KMS-11 (cell line): ENCODE measurements at regions not wholly inside any gene's neighbourhood (a gene's known extent, or its start where the extent isn't known, plus 50 kb on each side); places are given as distances from the start of the nearest gene placed in this dataset.

ENCODE experiments used
- H2AFZ ChIP-seq: fragments of 200-600 bp; sonication (generic); 2 replicates; pipeline ENCODE4 v1.6.1; 2016; ENCODE audit warnings: antibody characterized with exemption, mixed run types, low read depth
- H3K27ac ChIP-seq: fragments of 200-600 bp; sonication (generic); 2 replicates; pipeline ENCODE4 v1.6.1; 2016; ENCODE audit warnings: mild to moderate bottlenecking, mixed run types
- H3K27me3 ChIP-seq: fragments of 200-600 bp; sonication (generic); 2 replicates; pipeline ENCODE4 v1.6.1; 2017; ENCODE audit warnings: mild to moderate bottlenecking, low read depth, mixed run types, moderate library complexity; ENCODE audit not compliant: insufficient read depth
- H3K36me3 ChIP-seq: fragments of 200-600 bp; sonication (generic); 2 replicates; pipeline ENCODE4 v1.6.1; 2017; ENCODE audit warnings: mild to moderate bottlenecking, mixed run types; ENCODE audit not compliant: insufficient read depth
- H3K4me1 ChIP-seq: fragments of 200-600 bp; sonication (generic); 2 replicates; pipeline ENCODE4 v1.6.1; 2016; ENCODE audit warnings: mild to moderate bottlenecking, low read depth, mixed run types; ENCODE audit not compliant: poor library complexity, severe bottlenecking
- H3K4me2 ChIP-seq: fragments of 200-600 bp; sonication (generic); 2 replicates; pipeline ENCODE4 v1.7.0; 2016; ENCODE audit warnings: mild to moderate bottlenecking, mixed run types
- H3K4me3 ChIP-seq: fragments of 200-600 bp; sonication (generic); IDR thresholded peaks from 2 replicates; pipeline ENCODE4 v1.6.1; 2017; ENCODE audit warnings: low read depth, low read length, mixed read lengths; ENCODE audit not compliant: insufficient read depth
- H3K79me2 ChIP-seq: fragments of 200-600 bp; sonication (generic); 2 replicates; pipeline ENCODE4 v1.6.1; 2016; ENCODE audit warnings: low read depth, mixed run types; ENCODE audit not compliant: insufficient read depth
- H3K9ac ChIP-seq: fragments of 200-600 bp; sonication (generic); 2 replicates; pipeline ENCODE4 v1.6.1; 2016; ENCODE audit warnings: mild to moderate bottlenecking, mixed run types
- H4K20me1 ChIP-seq: fragments of 200-600 bp; sonication (generic); 2 replicates; pipeline ENCODE4 v1.6.1; 2016; ENCODE audit warnings: mild to moderate bottlenecking, mixed run types; ENCODE audit not compliant: insufficient read depth
- CTCF ChIP-seq: fragments of 200-600 bp; sonication (generic); conservative IDR thresholded peaks from 2 replicates; pipeline ENCODE4 v1.6.1; 2017; ENCODE audit warnings: low read depth, mild to moderate bottlenecking, antibody characterized with exemption, low read length, moderate library complexity, mixed read lengths

GRCh38 chr5:17405976-17406375 is 92.1 kb upstream of the TAF11L2 start:
- TF ChIP-seq CTCF, result no peak
- no peaks in the 10 kb centered on the region for H4K20me1 ChIP-seq
- no peaks in the 10 kb centered on the region for H3K79me2 ChIP-seq
- H3K36me3 ChIP-seq, result no peaks in the 10 kb centered on the region
- no peak overlapping the region for H3K9ac ChIP-seq
- no peak overlapping the region for H3K27ac ChIP-seq
- H3K27me3 ChIP-seq, result no peaks in the 10 kb centered on the region
- no peak overlapping the region for H3K4me2 ChIP-seq
- H2AFZ ChIP-seq, result no peak overlapping the region
- no peak overlapping the region for H3K4me3 ChIP-seq
- no peaks in the 10 kb centered on the region for H3K4me1 ChIP-seq

GRCh38 chr5:17406423-17406838 is 91.6 kb upstream of the TAF11L2 start:
- Histone ChIP-seq H3K9ac (no peak overlapping the region), H2AFZ (no peak overlapping the region), H3K4me3 (no peak overlapping the region), H4K20me1 (no peaks in the 10 kb centered on the region), H3K4me2 (no peak overlapping the region), H3K79me2 (no peaks in the 10 kb centered on the region), H3K27me3 (no peaks in the 10 kb centered on the region), H3K4me1 (no peaks in the 10 kb centered on the region), H3K27ac (no peak overlapping the region), H3K36me3 (no peaks in the 10 kb centered on the region)
- TF ChIP-seq CTCF, result no peak

GRCh38 chr5:17411436-17412402 is 86.3 kb upstream of the TAF11L2 start:
- TF ChIP-seq CTCF, result no peak
- Histone ChIP-seq H3K4me2 (no peak overlapping the region), H2AFZ (no peak overlapping the region), H4K20me1 (no peaks in the 10 kb centered on the region), H3K27ac (no peak overlapping the region), H3K27me3 (no peaks in the 10 kb centered on the region), H3K4me3 (no peak overlapping the region), H3K36me3 (no peaks in the 10 kb centered on the region), H3K9ac (no peak overlapping the region), H3K79me2 (no peaks in the 10 kb centered on the region), H3K4me1 (no peaks in the 10 kb centered on the region)

- H3K9ac ChIP-seq, result no peak overlapping the region
- no peaks in the 10 kb centered on the region for H3K27me3 ChIP-seq
- H3K79me2 ChIP-seq, result no peaks in the 10 kb centered on the region
- no peak overlapping the region for H3K4me3 ChIP-seq
- H3K27ac ChIP-seq, result no peak overlapping the region
- H4K20me1 ChIP-seq, result no peaks in the 10 kb centered on the region
- no peaks in the 10 kb centered on the region for H3K4me1 ChIP-seq
- H3K4me2 ChIP-seq, result no peak overlapping the region
- H2AFZ ChIP-seq, result no peak overlapping the region
- no peaks in the 10 kb centered on the region for H3K36me3 ChIP-seq
- TF ChIP-seq CTCF, result no peak
Measured at GRCh38 chr5:17412760-17413671, 85.0 kb upstream of the TAF11L2 start.
